Brain pericyte (primary cell): ENCODE measurements at regions not wholly inside any gene's neighbourhood (a gene's known extent, or its start where the extent isn't known, plus 50 kb on each side); places are given as distances from the start of the nearest gene placed in this dataset.

ENCODE experiments used
- DNase-seq: peaks from one replicate; pipeline ENCODE4 v3.0.0-alpha.2; 2012; ENCODE audit warnings: low read depth, low spot score

DNA sequence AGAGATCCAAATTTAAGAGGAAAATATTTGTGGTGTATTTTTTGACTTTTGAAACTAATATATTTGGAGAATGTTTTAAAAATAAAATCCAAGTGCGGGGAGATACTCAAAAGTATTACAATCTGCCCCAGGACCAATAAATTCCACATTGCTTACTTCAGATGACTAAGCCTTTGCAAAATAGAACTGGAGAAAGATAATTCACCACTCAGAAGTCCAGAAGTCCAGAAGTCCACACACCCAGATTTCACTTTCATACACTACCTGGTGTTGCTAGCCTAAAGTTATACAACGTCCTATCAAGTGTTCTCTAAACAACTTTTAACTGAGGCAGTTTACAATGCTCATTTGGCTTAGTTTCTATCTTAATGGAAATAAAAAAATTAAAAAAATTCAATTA lies 487.0 kb upstream of the SEMA3D start:
- no peak for DNase-seq

DNA sequence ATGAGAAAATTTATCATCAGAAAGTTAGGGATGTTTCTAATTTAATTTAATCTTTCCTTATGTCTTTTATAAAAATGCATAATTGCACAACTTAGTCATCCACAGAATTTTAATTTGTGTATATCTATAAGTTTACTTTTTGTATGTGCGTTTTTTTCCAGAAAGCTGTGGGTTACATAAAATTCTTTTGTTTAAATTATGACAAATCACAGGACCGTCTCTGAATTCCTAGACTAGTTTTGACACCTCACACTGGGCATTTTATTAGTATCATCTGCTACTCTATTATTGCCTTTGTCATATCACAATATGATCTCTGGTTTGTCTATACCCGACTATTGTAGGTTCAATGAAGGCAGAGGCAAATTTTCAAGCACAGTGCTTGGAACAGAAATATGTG lies 482.4 kb upstream of the SEMA3D start:
- no peak for DNase-seq

DNA sequence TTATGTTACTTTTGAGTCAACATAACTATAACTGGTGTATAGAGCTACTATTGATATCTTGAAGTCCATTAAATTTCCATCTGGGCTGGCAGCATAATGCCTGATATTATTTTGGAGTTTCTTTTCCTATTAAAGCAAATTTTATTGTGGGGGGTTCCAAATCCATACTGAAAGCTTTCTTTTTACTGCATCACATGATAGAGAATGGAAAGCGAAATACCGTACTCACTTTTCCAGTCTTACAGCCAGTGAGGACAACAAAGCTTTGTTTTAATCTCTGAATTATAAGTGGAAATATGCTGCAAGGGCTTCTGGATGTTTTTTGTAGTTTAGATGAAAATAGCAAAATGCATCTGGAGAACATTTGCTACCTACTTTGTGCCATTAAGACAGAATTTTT lies 477.5 kb upstream of the SEMA3D start:
- no peak for DNase-seq

GRCh38 chr7:85659364-85659763 lies 472.5 kb upstream of the SEMA3D start:
- DNase-seq: no peak

- no peak for DNase-seq
These were observed 468.4 kb upstream of the SEMA3D start for GRCh38 chr7:85655252-85655651.

- no peak for DNase-seq
These were observed 457.4 kb upstream of the SEMA3D start for GRCh38 chr7:85644272-85644671.

DNA sequence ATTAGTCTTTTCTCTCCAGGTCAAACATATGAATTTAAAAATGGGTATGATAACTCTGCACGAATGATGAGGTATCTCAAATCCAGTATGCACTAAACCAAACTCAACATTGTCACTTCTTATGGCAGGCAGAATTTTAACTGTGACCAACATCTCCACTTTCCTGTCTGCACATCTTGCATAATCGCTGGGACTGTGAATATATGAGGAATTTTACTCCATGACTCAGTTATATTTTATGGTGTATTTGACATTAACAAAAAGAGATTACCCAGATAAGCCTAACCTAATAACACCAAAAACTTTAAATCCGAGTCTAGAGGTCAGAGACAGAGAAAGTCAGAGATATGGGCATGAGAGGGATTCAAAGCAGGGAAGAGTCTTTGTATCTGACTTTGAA lies 454.5 kb upstream of the SEMA3D start:
- DNase-seq: no peak

GRCh38 chr7:85638394-85638793 lies 451.5 kb upstream of the SEMA3D start:
- no peak for DNase-seq

- DNase-seq: no peak
These were observed 448.1 kb upstream of the SEMA3D start for GRCh38 chr7:85634951-85635350.

- no peak for DNase-seq
These were observed 444.2 kb upstream of the SEMA3D start for GRCh38 chr7:85630904-85631600.

GRCh38 chr7:85627791-85628586 lies 441.1 kb upstream of the SEMA3D start:
- DNase-seq: no peak

GRCh38 chr7:85622059-85622458 lies 435.2 kb upstream of the SEMA3D start:
- DNase-seq: no peak

DNA sequence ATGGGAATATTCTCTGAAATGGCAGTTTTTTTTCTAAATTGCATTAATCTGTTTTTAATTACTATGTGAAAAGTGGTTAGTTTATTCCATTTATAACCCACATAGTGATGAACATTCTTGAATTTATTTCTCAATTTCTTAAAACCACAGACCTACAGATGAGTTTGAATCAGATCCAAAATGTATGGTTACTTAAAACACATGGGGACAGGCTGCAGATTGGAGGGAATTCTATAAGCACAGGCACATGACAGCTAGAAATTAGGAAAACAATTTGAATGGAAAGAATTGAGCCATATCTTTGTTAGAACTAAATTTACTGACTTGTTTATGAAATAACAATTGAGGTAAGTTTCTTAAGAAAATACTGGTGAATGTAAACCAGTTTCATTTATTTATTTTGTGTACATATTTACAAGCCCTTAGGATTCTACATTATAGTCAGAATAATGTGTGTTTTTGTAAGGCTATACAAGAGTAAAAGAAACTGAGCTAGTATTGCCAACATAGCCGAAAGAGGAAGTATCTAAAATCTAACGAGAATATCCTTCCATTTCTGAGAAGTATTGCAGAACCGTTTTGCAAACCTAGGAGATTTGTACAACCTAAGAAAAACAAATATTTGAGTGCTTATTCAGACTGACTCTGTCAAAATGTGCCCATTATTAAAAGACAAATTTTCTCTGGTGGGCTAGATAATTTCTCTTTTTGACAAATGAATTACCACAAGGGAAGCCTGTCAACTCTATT lies 434.3 kb upstream of the SEMA3D start:
- DNase-seq: no peak

GRCh38 chr7:85619236-85619635 lies 432.4 kb upstream of the SEMA3D start:
- DNase-seq: no peak

DNA sequence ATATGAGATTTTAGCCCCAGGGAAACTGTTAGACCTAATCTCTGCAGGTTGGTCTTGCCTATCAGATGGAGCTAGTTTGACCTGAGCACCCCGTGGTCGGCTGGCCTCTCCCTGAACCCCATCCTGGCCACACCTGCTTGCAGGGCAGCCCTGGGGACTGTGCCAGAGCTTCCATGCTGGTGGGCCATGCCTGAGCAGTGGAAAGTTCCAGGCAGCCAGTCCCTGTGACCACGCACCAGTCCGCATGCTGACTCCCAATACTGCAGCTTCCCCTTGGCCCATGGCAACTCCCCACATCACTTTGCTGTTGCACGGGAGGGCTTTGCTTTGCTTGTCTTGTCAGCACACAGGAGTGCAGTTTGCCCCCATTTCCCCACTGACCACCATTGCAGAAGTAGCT lies 427.8 kb upstream of the SEMA3D start:
- DNase-seq: no peak

DNA sequence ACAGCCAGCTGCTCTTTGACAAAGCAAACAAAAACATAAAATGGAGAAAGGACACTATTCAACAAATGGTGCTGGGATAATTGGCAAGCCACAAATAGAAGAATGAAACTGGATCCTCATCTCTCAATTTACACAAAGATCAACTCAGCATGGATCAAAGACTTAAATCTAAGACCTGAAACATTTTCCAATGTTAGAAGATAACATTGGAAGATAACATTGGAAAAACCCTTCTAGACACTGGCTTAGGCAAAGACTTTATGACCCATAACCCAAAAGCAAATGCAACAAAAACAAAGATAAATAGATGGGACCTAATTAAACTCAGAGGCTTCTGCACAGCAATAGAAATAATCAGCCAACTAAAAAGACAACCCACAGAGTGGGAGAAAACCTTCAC lies 425.7 kb upstream of the SEMA3D start:
- DNase-seq: no peak

- no peak for DNase-seq
These were observed 421.9 kb upstream of the SEMA3D start for GRCh38 chr7:85608804-85609203.

DNA sequence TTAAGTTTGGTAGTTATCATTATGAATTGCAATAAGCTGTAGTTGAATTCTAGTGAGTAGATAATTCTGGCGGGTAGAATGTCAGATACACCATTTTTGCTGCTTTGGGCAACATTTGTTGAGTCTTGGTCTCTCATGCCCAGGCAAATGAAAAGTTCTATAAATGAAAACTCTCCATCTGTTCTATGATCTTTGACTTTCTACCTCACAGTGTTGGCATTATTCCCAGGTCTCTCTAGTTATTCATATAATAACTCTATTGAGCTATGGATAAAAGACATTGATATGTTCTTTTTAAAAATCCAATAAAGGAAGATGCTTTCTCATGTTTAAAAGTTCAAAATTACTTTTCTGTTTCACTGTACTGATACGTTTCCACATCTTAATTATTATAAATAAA lies 415.3 kb upstream of the SEMA3D start:
- peak; percentile 10 for DNase-seq

DNA sequence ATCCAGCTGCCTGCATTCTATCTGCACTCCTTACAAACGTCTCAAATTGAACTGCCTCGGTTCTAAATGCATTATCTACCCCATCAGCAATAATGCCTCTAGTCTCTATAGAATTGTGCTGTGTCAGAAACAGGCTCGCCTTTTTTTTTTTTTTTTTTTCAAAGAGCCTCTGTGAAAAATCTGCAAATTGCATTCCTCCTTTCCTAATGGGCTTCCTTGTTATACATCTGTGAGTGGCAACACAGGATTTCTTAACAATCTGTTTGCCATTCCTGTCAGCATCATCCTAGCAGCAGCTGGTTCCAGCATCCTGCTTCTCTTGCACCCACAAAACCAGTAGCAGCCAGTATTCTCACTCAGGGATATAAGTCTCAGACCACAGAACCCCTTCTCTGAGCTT lies 413.5 kb upstream of the SEMA3D start:
- DNase-seq: no peak

GRCh38 chr7:85596827-85597226 lies 410.0 kb upstream of the SEMA3D start:
- DNase-seq: no peak

GRCh38 chr7:85595750-85596178 lies 408.9 kb upstream of the SEMA3D start:
- no peak for DNase-seq

DNA sequence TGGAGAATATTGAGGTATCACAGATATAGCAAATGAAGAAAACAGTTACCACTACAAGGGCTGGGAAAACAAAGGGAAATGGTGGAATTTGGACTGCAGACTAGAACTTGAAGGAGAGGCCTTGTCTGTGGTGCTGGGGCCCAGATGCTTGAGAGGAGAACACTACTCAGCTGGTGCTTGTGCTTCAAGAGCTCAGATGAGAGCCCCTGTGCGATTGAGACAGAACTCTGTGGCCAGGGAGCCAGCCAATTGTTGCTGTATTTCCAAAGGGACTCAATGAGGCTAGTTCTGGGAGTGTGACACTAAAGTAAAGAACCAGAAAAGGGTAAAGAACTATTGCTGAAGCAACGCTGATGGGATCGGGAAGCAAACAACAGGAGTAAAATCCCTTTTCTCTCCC lies 406.5 kb upstream of the SEMA3D start:
- no peak for DNase-seq

- DNase-seq: no peak
These were observed 400.9 kb upstream of the SEMA3D start for GRCh38 chr7:85587785-85588184.
